8988T (cell line): ENCODE measurements at regions not wholly inside any gene's neighbourhood (a gene's known extent, or its start where the extent isn't known, plus 50 kb on each side); places are given as distances from the start of the nearest gene placed in this dataset.

ENCODE experiments used
- DNase-seq: peaks from one replicate; pipeline ENCODE4 v3.0.0; 2011

DNA sequence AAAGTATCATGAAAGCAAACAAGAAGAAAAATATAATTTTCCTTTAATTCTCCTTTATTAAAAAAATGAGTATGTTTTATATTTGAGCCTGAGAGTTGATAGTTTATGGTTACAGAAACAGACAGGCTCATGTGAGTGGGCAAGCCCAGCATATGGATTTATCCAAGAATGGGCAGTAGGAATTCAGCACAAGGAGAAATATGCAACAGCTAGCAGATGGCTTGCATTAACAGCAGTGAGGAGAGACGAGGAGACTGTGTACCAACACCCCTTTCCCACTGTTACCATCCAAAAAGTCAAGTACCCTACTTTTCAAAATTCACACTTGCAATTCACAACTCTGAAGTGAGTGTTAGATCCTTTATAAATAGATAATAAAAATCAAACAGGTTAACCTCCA lies 1760.2 kb upstream of the TENM3 start:
- DNase-seq = no peak

GRCh38 chr4:180485407-180485806 lies 1757.8 kb upstream of the TENM3 start:
- DNase-seq = no peak

DNA sequence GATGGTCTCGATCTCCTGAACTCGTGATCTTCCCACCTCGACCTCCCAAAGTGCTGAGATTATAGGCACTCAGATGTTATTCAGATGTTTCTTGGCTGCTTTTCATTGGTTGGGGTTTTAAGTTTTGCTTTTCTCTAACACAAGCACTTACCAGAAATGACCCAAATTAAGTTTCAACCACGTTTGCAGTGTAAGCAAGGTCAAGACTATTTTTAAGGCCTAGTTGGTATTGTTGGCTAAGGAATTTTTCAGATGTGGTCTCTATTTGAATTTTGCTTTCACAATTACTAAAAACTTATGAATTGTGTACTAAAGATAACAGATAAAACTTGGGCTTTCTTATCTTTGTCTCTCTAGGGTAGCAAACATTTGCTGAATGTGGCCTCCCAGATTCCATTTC lies 1756.9 kb upstream of the TENM3 start:
- no peak for DNase-seq

GRCh38 chr4:180489787-180490186 lies 1753.4 kb upstream of the TENM3 start:
- no peak for DNase-seq

GRCh38 chr4:180491210-180491609 lies 1752.0 kb upstream of the TENM3 start:
- no peak for DNase-seq

- no peak for DNase-seq
Measured at GRCh38 chr4:180493299-180493698, 1749.9 kb upstream of the TENM3 start.

GRCh38 chr4:180500154-180500553 lies 1743.0 kb upstream of the TENM3 start:
- no peak for DNase-seq

DNA sequence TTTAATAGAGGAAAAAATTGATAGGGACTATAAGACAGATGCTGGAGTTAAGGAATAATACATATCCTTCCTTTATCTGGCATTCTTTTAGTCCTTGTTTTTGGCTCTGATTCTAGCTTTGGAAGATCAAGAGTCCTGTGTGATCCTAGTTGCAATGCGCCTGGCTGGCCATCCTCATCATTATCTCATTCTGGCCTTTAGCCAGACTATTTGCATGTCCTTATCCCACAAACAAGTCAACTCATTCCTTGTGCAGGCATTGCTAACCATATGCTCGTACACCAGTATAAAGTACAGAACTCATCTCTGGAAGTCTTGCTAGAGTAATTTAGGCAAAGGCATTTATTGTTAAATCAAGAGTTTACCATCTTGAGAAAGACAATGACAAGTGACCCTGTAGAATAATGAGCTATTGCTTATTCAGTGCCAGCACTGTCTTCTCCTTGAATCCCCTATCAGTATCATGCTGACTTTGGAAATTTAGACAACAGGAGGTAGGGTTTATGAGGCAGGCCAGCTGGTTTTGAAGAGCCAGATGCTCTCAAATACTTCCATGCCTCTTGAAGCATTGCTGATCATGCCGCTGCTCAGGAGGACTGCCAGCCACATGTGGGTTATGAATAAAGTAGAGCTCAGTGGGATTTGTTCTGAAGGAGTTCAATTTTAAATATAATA lies 1730.3 kb upstream of the TENM3 start:
- DNase-seq = no peak

- DNase-seq = no peak
Measured at GRCh38 chr4:180518906-180519305, 1724.3 kb upstream of the TENM3 start.

DNA sequence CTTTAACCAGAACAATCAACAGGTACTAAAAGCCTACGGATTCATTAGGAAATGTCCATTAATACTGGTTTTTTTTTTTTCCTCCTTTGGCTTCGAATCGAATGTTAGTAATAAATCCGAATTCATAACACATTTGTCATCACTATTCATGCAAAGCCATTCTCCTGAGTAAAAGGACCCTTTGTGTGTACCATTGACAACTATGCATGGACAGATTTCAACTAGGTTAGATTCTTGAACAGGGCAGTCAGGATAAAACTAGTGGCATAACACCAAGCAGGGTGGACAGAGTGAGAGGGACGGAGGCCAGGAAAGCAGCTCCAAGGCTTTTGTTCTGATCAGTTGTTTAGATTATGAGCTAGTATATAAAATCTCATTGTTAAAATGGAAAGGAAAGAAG lies 1722.0 kb upstream of the TENM3 start:
- no peak for DNase-seq

DNA sequence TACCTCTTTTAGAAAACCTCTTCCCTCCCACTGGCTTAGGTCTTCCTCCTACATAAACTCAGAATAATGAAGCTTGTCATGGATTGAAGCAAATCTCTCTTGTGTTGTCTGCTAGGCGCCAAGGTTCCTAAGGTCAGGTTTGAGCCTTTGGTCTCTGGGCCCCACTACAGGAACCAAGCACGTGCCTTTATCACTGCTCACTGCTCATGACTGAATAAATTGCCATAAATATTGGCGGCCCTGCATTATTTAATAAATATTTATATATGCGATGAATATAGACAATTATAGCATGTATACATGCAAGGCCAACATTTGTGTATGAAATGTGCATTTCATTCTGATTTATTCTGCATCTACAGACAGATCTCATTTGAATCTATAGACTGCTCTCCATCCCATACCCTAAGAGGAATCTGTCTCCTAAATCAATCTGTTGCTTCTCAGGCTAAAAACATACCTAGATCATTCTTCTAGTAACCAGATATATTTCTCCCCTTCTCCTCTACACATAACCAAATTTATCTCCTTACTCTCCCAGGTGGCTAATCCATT lies 1717.6 kb upstream of the TENM3 start:
- no peak for DNase-seq

DNA sequence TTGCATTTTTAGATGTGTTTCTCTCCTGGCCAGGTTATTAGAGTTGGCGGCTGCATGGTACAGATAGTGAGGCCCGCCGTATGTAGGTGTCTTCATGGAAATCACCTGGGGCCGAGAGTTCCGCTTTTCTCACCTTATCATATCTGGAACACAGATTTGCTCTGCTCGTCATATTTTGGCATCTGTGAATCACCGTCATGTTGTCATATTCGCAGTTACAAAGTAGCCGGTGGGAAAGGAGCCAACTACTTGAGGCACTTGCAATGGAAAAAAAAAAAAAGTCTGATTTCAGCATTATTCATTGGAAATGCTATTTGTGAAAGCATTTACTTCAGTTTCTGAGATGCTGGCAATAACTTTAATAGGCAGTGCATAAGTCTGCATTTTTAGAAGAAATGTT lies 1715.2 kb upstream of the TENM3 start:
- DNase-seq = no peak

GRCh38 chr4:180530787-180531186 lies 1712.4 kb upstream of the TENM3 start:
- DNase-seq = no peak

GRCh38 chr4:180532691-180533090 lies 1710.5 kb upstream of the TENM3 start:
- no peak for DNase-seq

GRCh38 chr4:180538384-180539057 lies 1704.7 kb upstream of the TENM3 start:
- no peak for DNase-seq

DNA sequence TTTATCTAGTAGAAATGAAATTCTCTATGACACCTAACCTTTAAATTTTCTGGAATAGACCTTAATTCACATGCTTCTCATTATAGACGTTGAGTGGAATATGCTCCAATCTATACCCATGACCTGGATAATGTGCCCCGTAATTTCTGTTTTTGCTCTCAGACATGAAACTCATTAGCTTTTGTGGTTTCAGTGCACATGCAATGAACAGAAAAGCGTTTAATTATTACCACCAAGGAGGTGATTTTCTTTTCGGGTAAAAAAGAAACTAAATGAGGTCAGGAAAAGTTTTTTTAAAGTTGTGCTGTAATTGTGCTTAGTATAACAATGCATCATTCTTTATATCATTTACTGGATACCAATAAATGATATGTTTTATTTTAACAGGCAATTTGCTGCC lies 1703.9 kb upstream of the TENM3 start:
- no peak for DNase-seq

DNA sequence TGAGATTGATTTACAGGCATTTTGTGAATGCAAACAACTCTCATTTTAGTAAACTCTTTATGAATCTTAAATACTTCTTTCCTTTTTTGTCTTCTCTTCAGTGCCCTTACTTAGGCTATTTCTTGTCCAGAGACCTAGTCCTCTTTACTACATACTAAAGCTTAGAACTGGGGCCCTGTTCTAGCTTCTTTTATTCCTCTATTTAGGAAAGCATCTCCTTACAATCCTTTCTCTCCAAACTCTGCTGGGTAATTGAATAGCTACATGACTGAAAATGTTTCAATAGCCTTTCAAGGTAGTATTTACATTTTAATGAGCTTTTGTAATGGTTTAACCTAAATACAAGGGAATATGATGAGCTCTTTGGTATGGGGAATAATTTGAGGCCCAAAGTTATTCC lies 1701.5 kb upstream of the TENM3 start:
- no peak for DNase-seq

- no peak for DNase-seq
Measured at GRCh38 chr4:180542445-180543100, 1700.6 kb upstream of the TENM3 start.

GRCh38 chr4:180550106-180550505 lies 1693.1 kb upstream of the TENM3 start:
- no peak for DNase-seq

DNA sequence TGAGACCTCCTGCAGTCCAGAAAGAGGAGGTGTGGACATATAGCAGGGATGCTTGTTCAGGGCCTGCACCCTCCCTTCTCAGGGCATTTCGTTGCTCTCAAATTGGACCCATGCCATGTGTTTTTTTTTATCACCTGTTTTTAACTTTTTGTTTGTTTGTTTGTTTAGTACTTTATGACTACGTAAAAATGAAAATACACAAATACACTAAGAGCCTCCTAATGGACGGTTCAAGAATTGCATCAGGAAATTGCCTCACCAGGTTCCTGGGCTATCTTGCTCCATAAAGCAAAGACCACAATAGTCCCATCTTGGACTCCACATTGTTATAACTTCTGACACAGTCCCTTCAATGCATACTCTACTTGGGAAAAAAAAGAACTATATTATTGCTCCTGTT lies 1685.9 kb upstream of the TENM3 start:
- DNase-seq = no peak

- no peak for DNase-seq
Measured at GRCh38 chr4:180557950-180558349, 1685.3 kb upstream of the TENM3 start.

- DNase-seq = no peak
Measured at GRCh38 chr4:180558427-180558826, 1684.8 kb upstream of the TENM3 start.

GRCh38 chr4:180560896-180561295 lies 1682.3 kb upstream of the TENM3 start:
- DNase-seq = no peak

GRCh38 chr4:180564026-180564425 lies 1679.2 kb upstream of the TENM3 start:
- no peak for DNase-seq
